Stimulated activated CD4-positive, alpha-beta T cell treated with anti-CD3 and anti-CD28 coated beads, Interleukin-12 subunit alpha, Interleukin-12 subunit beta, amount 100 ng/mL, for 48 hours (primary cell): ENCODE measurements at regions not wholly inside any gene's neighbourhood (a gene's known extent, or its start where the extent isn't known, plus 50 kb on each side); places are given as distances from the start of the nearest gene placed in this dataset.

Source experiments
- DNase-seq, 3 donors: peaks; one replicate each; pipeline ENCODE4 v3.0.0-alpha.2; 2020; ENCODE audit warnings: low read depth in 2 of 3, low spot score in 1 of 3

DNA sequence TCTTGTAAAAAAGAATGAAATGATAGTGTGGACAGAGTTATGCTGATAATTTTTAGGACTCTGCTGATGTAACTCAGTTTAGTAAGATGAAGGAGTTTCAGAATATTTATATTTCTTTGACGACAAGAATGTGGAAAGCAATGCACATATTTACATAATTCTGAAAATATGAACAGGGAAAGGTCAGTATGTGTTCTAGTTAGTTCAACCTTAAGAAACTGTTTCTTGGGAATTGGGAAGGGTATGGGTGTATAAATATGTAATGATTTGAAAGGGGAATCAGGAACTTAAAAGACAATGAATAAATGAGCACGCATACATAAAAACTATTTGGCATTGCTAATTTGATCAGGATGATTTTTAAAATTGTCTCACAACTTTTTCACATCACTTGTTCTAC is 1226.1 kb downstream of the SI start:
- no peak for DNase-seq

DNA sequence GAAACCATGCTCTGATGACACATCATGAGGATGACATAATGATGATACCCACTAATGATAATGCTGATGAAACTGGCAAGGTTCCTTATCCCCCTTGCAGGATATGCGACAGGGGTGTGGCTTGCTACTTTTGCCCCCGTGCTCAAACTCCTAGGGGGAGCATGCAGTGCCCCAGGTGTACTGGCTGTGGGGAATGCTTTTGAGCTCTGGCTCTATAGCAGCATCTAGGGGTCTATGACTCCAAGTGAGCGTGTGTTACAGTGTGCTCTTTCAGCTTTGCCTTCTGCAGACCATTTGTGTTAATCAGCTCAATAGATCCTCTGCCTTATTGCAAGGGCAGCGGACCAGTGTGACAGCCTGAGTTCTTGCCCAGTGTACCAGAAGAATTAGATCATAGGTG is 1239.5 kb downstream of the SI start:
- no peak for DNase-seq

DNA sequence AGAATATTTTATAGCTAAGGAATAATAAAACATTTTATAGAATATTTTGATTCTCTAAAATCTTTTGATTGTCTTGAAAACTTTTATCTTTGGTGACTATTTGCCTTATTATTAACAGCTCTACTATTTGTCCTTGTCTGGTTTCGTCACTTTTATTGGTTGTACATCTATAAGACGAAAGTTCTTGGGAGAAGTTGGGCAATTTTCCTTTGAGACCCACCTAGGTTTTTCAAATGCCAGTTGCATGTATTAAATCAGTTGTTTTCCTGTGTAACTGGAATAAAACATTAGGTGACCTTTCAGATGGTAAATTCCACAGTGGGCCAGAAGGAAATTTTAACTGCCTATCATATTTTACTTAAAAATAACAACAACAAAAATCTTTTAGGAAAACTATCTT is 1245.7 kb downstream of the SI start:
- DNase-seq: no peak

DNA sequence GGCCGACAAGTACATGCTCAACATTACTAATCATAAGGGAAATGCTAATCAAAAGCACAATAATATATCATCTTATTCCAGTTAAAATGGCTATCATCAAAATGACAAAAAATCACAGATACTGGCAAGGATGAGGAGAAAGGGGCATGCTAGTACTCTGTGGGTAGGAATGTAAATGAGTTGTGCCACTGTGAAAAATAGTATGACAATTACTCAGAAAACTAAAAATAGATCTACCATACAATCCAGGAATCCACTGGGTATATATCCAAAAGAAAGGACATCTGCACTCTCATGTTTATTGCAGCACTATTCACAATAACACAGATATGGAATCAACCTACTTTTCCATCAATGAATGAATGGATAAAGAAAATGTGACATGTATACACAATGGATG is 1256.5 kb downstream of the SI start:
- no peak for DNase-seq

DNA sequence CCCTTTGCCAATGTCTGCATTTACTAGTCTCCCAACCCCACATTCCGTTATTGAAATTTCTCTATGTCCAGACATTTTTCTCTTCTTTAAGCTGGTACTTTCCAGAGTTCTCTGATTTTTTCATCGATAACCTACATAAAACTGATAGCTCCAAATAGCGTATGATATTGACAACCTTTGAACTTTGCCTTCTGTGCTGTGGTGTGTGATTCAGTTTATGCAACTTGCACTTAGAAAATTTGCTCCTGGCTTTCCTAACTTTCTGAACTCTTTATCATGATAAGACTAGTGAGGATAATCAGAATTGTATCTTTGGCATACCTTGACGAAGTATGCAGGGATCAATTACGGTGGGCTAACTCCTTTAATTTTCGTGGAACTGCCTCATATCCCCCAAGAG is 1261.3 kb downstream of the SI start:
- no peak for DNase-seq

DNA sequence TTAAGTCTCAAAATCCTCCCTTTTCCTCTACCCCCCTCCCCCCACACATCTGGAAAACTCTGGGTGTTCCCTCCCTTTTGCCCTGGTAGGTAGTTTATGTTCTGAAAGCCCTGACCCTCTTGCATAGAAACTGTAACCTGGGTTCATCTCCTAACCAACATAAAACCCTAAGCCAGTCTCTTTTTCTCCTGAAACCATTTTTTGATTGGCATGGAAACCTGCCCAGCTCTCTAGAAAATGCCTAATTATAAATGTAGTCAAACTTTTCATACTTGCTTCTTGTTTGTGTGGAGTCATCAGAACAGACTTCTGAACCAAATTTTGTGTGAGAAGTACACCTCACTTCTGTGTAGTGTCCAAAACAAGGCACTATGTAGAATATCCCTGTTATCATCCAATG is 1264.4 kb downstream of the SI start:
- no peak for DNase-seq

DNA sequence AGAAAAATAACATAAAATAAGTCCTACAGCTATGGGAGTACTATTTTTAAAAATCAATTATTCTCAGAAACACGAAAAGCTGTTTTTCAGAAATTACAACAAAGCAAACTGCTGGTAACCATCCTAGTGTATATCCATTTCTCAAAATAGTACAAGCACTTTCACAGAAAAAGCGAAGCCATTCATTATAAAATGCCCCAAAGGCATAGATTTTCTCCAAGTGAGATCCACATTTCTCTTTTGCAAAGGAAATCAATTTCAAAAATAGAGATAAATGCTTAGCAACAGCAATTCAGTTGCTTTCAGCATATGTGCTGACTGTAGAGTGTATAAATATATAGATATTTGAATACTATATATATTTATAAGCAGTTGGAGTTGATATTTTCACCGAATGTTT is 1266.3 kb downstream of the SI start:
- no peak for DNase-seq

DNA sequence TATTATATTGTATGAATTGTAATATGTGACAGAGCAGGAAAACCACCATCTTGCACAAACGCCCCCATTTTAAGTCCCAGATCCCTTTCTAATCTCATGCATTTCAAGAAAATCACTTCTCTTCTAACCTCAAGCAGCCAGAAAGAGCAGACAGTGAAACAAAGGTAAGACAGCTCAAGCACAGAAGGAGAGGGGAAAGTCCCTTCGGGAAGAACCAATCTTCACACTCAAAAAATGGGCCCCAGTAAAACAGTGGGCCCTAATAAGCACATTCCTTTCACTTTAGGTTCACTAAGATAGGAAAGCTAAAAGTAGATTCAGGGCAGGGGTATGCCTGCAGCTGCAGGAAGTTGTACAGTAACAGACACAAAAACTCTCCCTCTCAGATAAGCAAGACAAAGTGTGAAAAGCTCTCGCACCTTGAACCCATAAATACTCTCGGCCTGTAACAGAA is 1268.7 kb downstream of the SI start:
- DNase-seq: no peak

DNA sequence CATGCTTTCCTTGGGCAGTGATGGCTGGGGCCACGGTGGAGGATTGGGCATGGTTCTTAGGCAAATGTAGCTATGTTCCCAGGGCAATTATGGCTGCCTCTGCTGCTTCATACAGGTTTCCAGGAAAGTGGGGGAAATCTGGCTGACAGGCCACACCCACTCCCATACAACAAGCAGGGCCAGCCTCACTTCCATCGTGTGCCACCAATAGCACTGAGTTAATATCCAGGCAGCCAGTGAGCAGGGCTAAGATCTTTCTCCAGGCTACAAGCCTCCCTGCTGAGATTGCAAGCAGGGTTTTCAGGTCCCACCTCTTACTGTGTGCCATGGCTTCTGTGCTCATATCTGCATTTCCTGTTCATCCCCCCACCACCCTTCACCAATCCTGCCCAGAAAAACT is 1291.9 kb downstream of the SI start:
- DNase-seq: no peak

DNA sequence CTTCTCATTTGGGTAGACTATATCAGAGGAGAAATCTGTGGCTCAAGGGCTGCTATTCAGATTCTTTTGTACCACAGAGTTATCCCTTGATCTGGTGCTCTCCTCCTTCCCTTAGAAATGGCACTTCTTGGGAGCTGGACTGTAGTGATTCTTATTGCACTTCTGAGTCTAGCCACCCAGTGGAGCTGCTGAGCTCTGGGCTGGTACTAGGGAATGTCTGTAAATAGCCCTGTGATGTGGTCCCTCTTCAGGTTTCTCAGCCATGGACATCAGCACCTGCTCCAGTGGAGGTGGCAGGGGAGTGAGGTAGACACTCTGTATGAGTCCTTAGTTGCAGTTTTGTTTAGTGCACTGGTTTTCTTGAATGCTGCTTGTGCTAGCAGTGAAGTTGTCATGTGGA is 1292.6 kb downstream of the SI start:
- no peak for DNase-seq

DNA sequence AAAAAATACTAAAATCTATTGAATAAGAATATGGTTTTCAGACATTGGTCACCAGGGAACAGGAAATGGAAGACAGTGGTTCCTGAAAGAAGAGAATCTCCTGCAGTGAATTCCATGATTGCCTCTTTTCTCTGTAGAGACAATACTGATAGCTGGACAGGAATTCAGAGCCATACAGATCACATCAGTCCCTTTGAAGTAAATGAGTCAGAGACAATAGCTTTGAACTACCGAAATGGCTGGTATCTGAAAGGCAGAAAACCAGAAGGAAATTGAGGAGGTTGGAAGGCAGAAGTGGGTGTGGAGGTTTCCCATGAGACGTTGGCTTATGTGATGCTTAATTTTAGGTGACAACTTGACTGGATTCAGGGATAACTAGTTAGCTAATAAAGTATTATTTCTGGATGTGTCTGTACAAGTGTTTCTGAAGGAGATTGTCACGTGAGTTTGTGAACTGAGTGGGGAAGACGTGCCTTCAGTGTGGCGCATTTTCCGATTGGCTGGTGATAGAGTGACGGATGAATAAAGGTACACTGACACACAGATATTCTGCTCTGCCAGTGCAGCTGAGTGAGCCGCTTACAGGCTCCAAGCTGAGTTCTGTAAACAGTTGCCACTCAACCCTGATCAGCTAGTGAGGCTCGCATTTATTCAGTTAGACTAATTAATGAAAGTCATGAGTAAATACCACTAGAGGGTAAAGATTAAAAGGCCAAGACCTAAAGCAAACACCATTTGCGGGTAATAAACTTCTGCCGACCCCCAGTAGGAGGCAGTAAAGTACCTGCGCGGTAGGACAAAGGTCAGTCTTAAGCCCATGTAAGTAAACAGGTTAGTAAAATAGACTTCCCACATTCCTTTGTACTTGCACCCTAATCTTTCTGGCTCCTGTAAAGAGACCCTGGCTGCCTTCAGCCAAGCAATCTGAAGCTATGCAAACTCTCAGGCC is 1298.6 kb downstream of the SI start:
- DNase-seq: no peak

DNA sequence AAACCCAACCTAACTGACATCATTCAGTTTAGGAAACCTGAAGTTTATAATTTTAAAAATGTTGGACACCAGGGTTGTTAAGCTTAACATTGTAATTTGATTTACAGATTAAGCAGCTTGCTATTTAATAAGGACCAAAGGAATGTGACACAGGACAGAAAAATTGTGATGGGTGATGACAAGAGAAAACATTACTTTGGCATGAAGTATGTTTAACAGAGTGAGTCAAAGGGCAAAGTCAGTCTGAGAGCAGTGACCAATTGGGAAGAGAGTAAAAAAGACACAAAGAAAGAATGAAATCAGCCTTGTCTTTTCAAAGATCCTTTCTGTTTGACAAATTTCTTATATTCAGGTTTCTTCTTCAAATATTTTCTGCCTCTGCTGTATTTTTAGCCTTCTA is 1301.6 kb downstream of the SI start:
- DNase-seq: no peak

DNA sequence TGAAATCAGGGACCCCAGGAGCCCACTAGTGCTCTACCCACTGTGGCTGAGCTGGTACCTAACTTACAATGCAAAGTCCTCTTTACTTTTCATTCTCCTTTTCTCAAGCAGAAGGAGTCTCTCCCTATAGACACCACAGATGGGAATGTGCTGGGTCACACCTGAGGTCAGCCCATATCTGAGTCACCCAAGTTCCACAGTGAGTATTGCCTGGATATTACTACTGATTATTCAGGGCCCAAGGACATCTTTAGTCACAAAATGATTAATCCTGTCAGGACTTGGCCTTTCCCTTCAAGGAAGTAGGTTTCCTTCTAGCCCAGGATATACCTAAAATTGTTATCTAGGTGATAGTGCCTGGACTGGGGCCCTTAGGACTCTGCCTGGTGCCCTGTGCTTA is 1305.2 kb downstream of the SI start:
- no peak for DNase-seq

DNA sequence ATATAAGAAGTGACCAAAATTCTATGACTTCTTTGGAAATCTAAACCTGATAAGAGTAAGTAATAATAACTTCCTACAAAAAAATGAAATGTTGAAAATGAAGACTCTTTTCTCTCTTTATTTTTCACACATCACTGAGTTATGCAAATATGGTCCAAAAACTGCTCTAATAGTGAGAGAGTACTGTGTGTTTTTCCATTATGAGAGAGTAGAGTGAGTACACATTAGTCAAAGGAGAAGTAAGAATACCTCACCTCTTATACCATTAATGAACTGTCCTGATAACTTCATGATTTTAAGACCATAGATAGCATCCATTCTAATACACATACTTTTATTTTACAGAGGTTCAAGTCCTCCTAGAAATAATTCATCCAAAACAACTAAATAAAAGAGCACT is 1310.2 kb downstream of the SI start:
- no peak for DNase-seq

DNA sequence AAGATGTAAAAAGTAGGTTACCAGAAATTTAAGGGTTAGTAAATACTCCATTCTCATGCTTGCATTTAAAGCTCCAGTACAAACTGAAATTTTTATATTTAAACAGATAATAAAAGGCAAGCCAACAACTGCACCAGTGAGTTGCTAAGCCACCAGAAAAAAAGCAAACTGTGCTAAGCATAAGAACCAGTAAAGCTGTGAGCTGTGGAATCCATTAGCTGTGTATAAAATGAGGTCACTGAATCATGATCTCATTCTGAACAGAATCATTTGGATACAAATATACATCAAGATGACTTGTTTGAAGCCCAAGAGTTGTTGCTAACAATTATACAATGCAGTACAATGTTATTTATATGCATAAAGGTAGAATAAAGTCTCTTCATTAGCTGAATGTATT is 1312.2 kb downstream of the SI start:
- no peak for DNase-seq

DNA sequence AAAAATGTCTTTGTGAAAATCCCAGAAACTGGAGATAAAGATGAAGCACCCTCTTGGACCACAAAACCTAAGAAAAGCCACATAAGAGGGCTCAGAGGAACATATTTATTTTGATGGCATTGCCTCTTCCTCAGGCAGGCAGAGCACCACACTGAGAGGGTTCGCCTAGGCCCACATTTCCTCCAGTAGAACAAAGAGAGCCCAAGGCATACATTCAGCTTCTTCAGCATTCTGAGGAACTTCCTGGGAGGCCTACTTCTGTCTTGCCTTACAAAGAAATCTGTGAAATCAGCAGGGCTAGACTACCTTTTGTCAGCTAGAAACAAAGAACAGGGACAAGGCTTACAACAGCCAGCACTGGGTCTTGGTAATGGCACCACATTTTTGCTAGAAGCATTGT is 1325.3 kb downstream of the SI start:
- DNase-seq: no peak

DNA sequence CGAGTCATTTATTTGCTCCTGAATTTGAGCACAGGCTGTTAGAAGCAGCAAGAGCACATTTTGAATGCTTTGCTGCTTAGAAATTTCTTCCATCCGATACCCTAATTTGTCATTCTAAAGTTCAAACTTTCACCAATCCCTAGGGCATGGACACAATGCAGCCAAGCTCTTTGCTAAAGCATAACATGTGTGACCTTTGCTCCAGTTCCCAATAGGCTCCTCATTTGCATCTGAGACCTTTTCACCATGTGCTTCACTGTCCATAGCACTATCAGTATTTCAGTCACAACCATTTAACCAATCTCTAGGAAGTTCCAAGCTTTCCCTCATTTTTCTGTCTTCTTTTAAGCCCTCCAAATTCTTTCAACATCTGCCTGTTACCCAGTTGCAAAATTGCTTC is 1333.1 kb downstream of the SI start:
- DNase-seq: no peak

DNA sequence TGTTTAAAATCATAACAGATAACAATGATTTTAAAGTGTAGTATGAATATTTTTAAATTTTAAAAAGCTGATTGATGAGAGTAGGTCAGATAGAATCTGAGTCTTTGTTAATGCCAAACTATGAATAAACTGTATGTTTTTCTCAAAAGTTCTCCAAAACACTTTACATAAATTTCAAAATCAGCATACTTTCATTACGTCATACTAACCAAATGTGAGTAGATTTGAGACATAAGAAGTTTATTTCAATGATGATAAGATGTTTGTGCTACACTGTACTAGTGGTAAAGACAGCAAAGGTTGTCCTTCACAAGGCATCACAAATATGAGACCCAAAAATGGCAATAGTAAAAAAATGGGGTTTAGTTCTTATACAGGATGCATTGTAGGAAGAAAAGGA is 1342.9 kb downstream of the SI start:
- DNase-seq: no peak

DNA sequence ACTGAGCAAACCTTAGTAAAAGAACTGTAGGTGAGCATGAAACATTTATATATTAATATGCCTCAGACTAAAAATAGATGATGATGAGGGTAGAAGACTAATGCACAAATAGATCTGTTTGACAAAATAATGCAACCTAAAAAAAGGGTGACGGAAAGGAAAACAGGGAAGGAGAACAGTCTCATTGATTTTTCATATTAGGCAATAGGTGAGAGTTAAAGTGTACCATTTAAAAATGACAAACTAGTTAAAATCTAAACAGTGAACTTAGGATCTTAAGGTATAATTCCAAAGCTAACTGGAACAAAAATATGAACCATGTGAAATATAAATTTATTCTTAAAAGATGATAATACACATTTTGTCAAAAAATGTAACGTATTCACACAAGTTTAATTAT is 1347.6 kb downstream of the SI start:
- no peak for DNase-seq

DNA sequence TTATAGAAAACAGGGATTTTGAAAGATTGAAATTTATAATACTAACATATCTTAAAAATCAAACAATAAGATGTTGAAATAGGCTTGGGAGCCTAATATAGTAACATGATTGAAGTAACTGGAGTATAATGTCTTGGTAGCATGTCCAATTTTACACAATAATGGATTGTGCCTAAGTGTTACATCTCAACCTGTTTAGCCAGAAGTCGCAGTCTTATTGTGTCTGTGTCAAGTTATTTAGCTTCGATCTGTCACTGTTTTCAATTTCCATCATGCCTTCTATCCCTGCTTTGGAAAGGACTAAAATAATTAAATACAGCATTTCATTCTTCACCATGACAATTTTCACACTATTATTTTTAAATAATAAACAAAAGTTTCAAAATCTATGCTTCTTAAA is 1352.2 kb downstream of the SI start:
- DNase-seq: no peak

DNA sequence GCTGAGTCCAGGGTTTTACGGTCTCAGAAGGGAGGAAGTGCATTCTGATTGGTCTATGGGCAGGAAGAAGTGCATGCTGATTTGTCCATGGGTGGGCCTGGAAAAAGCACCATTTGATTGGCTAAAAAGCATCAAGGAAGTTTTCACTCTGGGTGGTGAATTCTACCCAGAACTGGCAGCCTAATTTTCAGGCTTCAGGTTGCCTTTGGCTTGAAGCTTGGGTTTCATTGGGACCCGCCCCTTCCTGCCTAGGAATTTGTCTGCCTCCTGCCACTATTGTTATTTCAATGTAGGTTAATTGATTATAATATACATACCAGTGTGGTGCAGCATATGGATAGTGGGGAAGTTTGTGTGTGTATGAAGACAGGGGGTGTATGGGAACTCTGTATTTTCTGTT is 1355.9 kb downstream of the SI start:
- DNase-seq: no peak

DNA sequence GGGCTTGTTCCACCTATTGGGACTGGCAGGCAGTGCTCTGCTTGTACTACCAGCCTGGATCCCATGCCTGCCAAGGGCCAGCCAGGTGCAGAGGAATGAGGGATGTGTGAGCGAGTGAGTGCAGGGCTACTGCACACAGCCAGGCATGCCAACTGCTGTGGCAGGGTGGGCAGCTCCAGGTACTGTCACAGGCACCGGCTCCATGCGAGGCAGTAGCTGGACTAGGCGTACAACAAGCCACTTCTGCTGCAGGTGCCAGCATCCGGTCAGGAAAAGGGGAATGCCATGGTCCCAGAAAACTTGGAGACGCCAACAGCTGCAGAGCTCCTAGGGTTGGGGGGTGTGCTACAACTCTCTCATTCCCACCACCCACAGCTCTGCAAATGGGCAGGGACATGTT is 1356.7 kb downstream of the SI start:
- DNase-seq: no peak

DNA sequence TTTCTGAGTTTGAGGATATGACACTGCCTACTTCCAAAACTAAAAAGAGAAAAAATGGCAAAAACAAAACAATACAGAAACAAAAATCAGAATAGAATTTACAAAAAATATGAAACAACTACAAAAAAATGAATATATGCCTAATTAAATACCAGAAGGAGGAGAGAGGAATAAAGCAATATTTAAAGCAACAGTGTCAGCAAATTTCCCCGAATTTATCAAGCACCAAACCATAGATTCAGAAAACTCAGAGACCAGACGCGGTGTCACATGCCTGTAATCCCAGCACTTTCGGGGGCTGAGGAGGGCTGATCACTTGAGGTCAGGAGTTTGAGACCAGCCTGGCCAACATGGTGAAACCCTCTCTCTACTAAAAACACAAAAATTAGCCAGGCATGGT is 1360.9 kb downstream of the SI start:
- DNase-seq: no peak
